Activated T-helper 2 cell treated with anti-CD3 and anti-CD28 coated beads, Interferon-gamma antibody, Interleukin-2, Interleukin-4, amounts not matched to agents 10 μg/mL and 5 μg/mL and 100 μg/mL, durations not matched to agents 14 hours and 24 hours and 36 hours (primary cell): ENCODE measurements at regions not wholly inside any gene's neighbourhood (a gene's known extent, or its start where the extent isn't known, plus 50 kb on each side); places are given as distances from the start of the nearest gene placed in this dataset.

Experiments used
- DNase-seq: peaks from one replicate; pipeline ENCODE4 v3.0.0; 2021; ENCODE audit warnings: low spot score
- H3K27ac Mint-ChIP-seq: one replicate; pipeline ENCODE4 v1.8.0; 2021; ENCODE audit warnings: mixed read lengths
- H3K27me3 Mint-ChIP-seq: one replicate; pipeline ENCODE4 v1.8.0; 2021; ENCODE audit warnings: low read depth, mixed read lengths
- H3K36me3 Mint-ChIP-seq: one replicate; pipeline ENCODE4 v1.8.0; 2021; ENCODE audit warnings: low read depth, mixed read lengths
- H3K4me1 Mint-ChIP-seq: one replicate; pipeline ENCODE4 v1.8.0; 2021; ENCODE audit warnings: low read depth, mixed read lengths
- H3K4me3 Mint-ChIP-seq: one replicate; pipeline ENCODE4 v1.8.0; 2021; ENCODE audit warnings: low read depth, mild to moderate bottlenecking, moderate library complexity, mixed read lengths
- H3K9me3 Mint-ChIP-seq: one replicate; pipeline ENCODE4 v1.8.0; 2021; ENCODE audit warnings: mixed read lengths
- intact Hi-C: fragments of 100-400 bp; cut with micrococcal nuclease; formaldehyde crosslinking; loops from one replicate; pipeline ENCODE4 v1.15.1; 2023

- Mint-ChIP-seq H3K36me3 (no peaks in the 10 kb centered on the region), H3K4me1 (no peaks in the 10 kb centered on the region), H3K27ac (no peak overlapping the region), H3K27me3 (no peaks in the 10 kb centered on the region), H3K9me3 (no peaks in the 10 kb centered on the region), H3K4me3 (no peak overlapping the region)
- intact Hi-C loops: no loop called here
- no peak for DNase-seq
These were observed 636.4 kb downstream of the USP25 start for GRCh38 chr21:16366207-16366606.

- Mint-ChIP-seq H3K27ac (no peak overlapping the region), H3K4me3 (no peak overlapping the region), H3K27me3 (no peaks in the 10 kb centered on the region), H3K4me1 (no peaks in the 10 kb centered on the region), H3K36me3 (no peaks in the 10 kb centered on the region), H3K9me3 (no peaks in the 10 kb centered on the region)
- no peak for DNase-seq
- intact Hi-C loops: no loop called here
These were observed 637.3 kb downstream of the USP25 start for GRCh38 chr21:16367079-16367478.

GRCh38 chr21:16370186-16370585 lies 640.4 kb downstream of the USP25 start:
- no peaks in the 10 kb centered on the region for H3K36me3 Mint-ChIP-seq
- no peaks in the 10 kb centered on the region for H3K9me3 Mint-ChIP-seq
- no peak overlapping the region for H3K27ac Mint-ChIP-seq
- DNase-seq: no peak
- intact Hi-C loops: no loop called here
- H3K4me3 Mint-ChIP-seq: no peak overlapping the region
- no peaks in the 10 kb centered on the region for H3K4me1 Mint-ChIP-seq
- no peaks in the 10 kb centered on the region for H3K27me3 Mint-ChIP-seq

- no peaks in the 10 kb centered on the region for H3K4me1 Mint-ChIP-seq
- no peaks in the 10 kb centered on the region for H3K9me3 Mint-ChIP-seq
These were observed 642.8 kb downstream of the USP25 start for GRCh38 chr21:16372586-16372985.

GRCh38 chr21:16376673-16377072 lies 646.9 kb downstream of the USP25 start:
- H3K4me3 Mint-ChIP-seq: no peak overlapping the region
- intact Hi-C loops: no loop called here
- H3K4me1 Mint-ChIP-seq: no peaks in the 10 kb centered on the region
- no peak overlapping the region for H3K27ac Mint-ChIP-seq
- H3K36me3 Mint-ChIP-seq: no peaks in the 10 kb centered on the region
- H3K9me3 Mint-ChIP-seq: no peaks in the 10 kb centered on the region
- no peak for DNase-seq
- no peaks in the 10 kb centered on the region for H3K27me3 Mint-ChIP-seq

More at GRCh38 chr21:16372586-16372985, 642.8 kb downstream of the USP25 start:
- Mint-ChIP-seq H3K27me3 (no peaks in the 10 kb centered on the region), H3K4me3 (no peak overlapping the region), H3K36me3 (no peaks in the 10 kb centered on the region), H3K27ac (no peak overlapping the region)
- DNase-seq: no peak
- intact Hi-C loops: no loop called here

- Mint-ChIP-seq H3K9me3 (no peaks in the 10 kb centered on the region), H3K27me3 (no peaks in the 10 kb centered on the region), H3K4me1 (no peaks in the 10 kb centered on the region), H3K4me3 (no peak overlapping the region), H3K36me3 (no peaks in the 10 kb centered on the region), H3K27ac (no peak overlapping the region)
- no peak for DNase-seq
- intact Hi-C loops: no loop called here
These were observed 647.4 kb downstream of the USP25 start for GRCh38 chr21:16377120-16377658.

- Mint-ChIP-seq H3K36me3 (no peaks in the 10 kb centered on the region), H3K9me3 (no peaks in the 10 kb centered on the region), H3K4me3 (no peak overlapping the region), H3K27me3 (no peaks in the 10 kb centered on the region), H3K4me1 (no peaks in the 10 kb centered on the region), H3K27ac (no peak overlapping the region)
- intact Hi-C loops: no loop called here
- DNase-seq: no peak
These were observed 648.1 kb downstream of the USP25 start for GRCh38 chr21:16377857-16378256.

GRCh38 chr21:16378525-16378924 lies 648.7 kb downstream of the USP25 start:
- intact Hi-C loops: no loop called here
- no peak overlapping the region for H3K27ac Mint-ChIP-seq
- no peaks in the 10 kb centered on the region for H3K9me3 Mint-ChIP-seq
- no peak for DNase-seq
- no peaks in the 10 kb centered on the region for H3K27me3 Mint-ChIP-seq
- H3K4me1 Mint-ChIP-seq: no peaks in the 10 kb centered on the region
- H3K36me3 Mint-ChIP-seq: no peaks in the 10 kb centered on the region
- no peak overlapping the region for H3K4me3 Mint-ChIP-seq

GRCh38 chr21:16388291-16388690 lies 658.5 kb downstream of the USP25 start:
- Mint-ChIP-seq H3K4me3 (no peak overlapping the region), H3K27me3 (no peaks in the 10 kb centered on the region), H3K4me1 (no peaks in the 10 kb centered on the region), H3K9me3 (peaks cover 19% of the 10 kb centered on the region), H3K36me3 (no peaks in the 10 kb centered on the region), H3K27ac (no peak overlapping the region)
- intact Hi-C loops: no loop called here
- DNase-seq: no peak

GRCh38 chr21:16388911-16389560 lies 659.3 kb downstream of the USP25 start:
- H3K4me1 Mint-ChIP-seq: no peaks in the 10 kb centered on the region
- H3K36me3 Mint-ChIP-seq: no peaks in the 10 kb centered on the region
- intact Hi-C loops: no loop called here
- H3K9me3 Mint-ChIP-seq: peaks cover 19% of the 10 kb centered on the region
- H3K27me3 Mint-ChIP-seq: no peaks in the 10 kb centered on the region
- H3K4me3 Mint-ChIP-seq: no peak overlapping the region
- no peak for DNase-seq
- no peak overlapping the region for H3K27ac Mint-ChIP-seq

GRCh38 chr21:16389643-16390042 lies 659.9 kb downstream of the USP25 start:
- intact Hi-C loops: no loop called here
- H3K9me3 Mint-ChIP-seq: peaks cover 19% of the 10 kb centered on the region
- no peaks in the 10 kb centered on the region for H3K27me3 Mint-ChIP-seq
- H3K36me3 Mint-ChIP-seq: no peaks in the 10 kb centered on the region
- no peak overlapping the region for H3K27ac Mint-ChIP-seq
- no peaks in the 10 kb centered on the region for H3K4me1 Mint-ChIP-seq
- no peak for DNase-seq
- no peak overlapping the region for H3K4me3 Mint-ChIP-seq

- H3K36me3 Mint-ChIP-seq: no peaks in the 10 kb centered on the region
- H3K27ac Mint-ChIP-seq: no peak overlapping the region
- no peaks in the 10 kb centered on the region for H3K27me3 Mint-ChIP-seq
These were observed 665.5 kb downstream of the USP25 start for GRCh38 chr21:16395285-16395684.

GRCh38 chr21:16402752-16403151 lies 673.0 kb downstream of the USP25 start:
- no peak for DNase-seq
- Mint-ChIP-seq H3K27ac (no peak overlapping the region), H3K36me3 (no peaks in the 10 kb centered on the region), H3K4me3 (no peak overlapping the region), H3K4me1 (no peaks in the 10 kb centered on the region), H3K9me3 (peaks cover 9% of the 10 kb centered on the region), H3K27me3 (no peaks in the 10 kb centered on the region)
- intact Hi-C loops: no loop called here

More at GRCh38 chr21:16395285-16395684, 665.5 kb downstream of the USP25 start:
- no peaks in the 10 kb centered on the region for H3K4me1 Mint-ChIP-seq
- no peak overlapping the region for H3K4me3 Mint-ChIP-seq
- DNase-seq: no peak
- H3K9me3 Mint-ChIP-seq: peaks cover 27% of the 10 kb centered on the region
- intact Hi-C loops: no loop called here

- H3K27ac Mint-ChIP-seq: no peak overlapping the region
- no peaks in the 10 kb centered on the region for H3K27me3 Mint-ChIP-seq
- H3K9me3 Mint-ChIP-seq: peaks cover 12% of the 10 kb centered on the region
- no peaks in the 10 kb centered on the region for H3K36me3 Mint-ChIP-seq
- no peak overlapping the region for H3K4me3 Mint-ChIP-seq
- intact Hi-C loops: no loop called here
- H3K4me1 Mint-ChIP-seq: no peaks in the 10 kb centered on the region
- DNase-seq: no peak
These were observed 675.0 kb downstream of the USP25 start for GRCh38 chr21:16404776-16405175.
